ENCODE measurements at regions not wholly inside any gene's neighbourhood (a gene's known extent, or its start where the extent isn't known, plus 50 kb on each side); places are given as distances from the start of the nearest gene placed in this dataset.
"Not testable (repeated sequence)": the region's sequence is repeated elsewhere in the genome, so short reads cannot be mapped to it uniquely, and the experiment has no call there.

DNA sequence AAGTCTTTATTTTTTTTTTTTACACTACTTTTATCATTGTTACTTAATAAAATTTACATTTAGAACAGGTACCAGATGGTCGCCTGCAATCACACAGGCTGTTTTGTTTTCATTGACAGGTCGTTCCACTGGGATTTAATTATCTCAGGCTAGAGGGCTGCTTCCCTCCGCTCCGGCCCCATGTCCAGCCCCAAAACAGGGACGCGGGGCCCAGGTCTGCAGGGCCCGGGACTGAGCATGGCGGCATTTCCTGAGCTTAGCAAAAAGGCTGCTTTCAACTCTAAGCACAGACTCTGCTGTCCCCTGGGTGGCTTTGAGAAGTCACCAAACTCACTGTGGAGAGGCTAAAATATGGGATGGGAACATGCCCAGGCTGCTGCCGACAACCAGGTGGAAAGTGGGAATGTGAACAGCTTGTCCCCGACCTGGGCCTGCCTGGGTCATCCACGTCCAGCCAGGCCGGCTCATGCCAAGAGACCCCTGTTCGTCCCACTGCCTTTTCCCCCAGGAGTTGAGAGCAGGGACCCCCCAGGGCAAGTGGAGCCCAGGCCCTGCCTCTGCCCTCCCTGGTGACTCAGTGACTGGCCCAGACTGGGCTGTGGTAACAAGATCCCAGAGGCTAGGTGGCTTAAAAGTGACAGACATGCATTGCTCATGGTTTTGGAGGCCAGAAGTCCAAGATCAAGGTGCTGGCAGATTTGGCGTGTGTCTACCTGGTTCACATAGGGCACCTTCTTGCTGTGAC lies 150.0 kb downstream of the SHANK2 start:
- DNase-seq (ENCODE audit: insufficient read length, low spot score) (no peak), FAIRE-seq (no peak)

- FAIRE-seq (no peak), DNase-seq (ENCODE audit: insufficient read length, low spot score) (no peak)
Observed at GRCh38 chr11:71101606-71102005, 150.8 kb downstream of the SHANK2 start.

DNA sequence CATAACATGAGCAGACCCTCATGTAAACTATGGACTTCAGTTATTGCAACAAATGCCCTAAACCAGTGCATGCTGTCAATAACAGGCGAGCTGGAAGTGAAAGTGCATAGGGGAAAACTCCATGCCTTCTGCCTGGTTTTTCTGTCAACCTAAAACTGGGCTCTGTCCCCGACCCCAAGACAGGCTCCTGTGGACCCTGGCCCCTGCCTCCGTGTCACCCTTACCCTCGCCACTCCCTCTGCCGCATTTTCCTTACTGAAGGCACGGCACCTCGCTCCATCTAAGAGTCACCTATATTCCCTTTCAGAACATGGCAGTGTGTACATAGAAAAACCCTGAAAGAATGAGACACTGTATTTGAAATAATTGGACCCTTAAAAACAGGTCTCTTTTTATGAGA lies 151.3 kb downstream of the SHANK2 start:
- FAIRE-seq (no peak), DNase-seq (ENCODE audit: insufficient read length, low spot score) (no peak)

DNA sequence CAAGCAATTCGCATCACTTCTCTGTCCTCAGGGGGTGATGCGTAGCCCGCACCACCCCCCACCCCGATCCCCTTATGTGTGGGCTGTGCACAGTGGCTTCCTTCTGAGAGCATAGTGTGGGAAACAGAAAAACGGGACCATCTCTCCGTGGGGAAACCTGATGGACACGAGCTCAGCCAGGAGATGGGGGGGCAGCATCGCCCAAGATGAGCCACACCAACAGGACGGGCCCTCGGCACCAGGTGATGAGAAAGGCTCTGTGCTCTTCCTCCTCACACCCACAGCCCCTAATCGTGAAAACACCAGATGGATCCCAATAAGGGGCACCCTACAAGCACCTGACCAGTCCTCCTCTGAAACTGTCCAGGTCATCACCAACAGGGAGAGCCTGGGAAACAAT lies 153.6 kb downstream of the SHANK2 start:
- no peak for DNase-seq (ENCODE audit: insufficient read length, low spot score)
- no peak for FAIRE-seq

DNA sequence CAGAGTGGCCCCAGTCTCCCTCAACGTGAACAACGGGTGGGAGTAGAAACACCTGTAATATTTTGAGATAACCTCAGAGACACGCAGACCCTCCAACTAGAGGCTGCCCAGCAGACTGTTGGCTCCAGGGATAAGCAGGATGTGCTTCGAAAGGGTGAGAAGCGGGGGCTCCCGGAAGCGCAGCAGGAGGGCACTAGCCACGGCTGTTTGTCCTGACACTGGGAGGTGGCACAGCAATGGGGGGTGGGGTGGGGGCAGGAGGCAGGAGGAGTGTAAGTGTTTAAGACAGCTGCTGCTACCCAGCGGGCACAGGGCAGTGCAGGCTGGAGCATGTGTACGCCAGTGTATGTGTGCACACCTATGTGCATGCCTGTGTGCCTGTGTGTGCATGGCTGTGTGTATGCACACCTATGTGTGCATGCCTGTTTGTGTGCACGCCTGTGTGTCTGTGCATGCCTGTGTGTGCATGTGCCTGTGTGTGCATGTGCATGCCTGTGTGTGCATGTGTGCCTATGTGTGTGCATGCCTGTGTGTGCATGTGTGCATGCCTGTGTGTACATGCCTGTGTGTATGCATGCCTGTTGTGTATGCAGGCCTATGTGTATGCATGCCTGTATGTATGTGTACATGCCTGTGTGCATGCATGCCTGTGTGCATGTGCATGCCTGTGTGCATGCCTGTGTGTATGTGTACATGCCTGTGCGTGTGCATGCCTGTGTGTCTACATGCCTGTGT lies 154.7 kb downstream of the SHANK2 start:
- no peak for FAIRE-seq

GRCh38 chr11:71096751-71097388 lies 155.5 kb downstream of the SHANK2 start:
- no peak for FAIRE-seq
- no peak for DNase-seq (ENCODE audit: insufficient read length, low spot score)

More for the DNA sequence above, 154.7 kb downstream of the SHANK2 start:
- DNase-seq (ENCODE audit: insufficient read length, low spot score) = no peak

DNA sequence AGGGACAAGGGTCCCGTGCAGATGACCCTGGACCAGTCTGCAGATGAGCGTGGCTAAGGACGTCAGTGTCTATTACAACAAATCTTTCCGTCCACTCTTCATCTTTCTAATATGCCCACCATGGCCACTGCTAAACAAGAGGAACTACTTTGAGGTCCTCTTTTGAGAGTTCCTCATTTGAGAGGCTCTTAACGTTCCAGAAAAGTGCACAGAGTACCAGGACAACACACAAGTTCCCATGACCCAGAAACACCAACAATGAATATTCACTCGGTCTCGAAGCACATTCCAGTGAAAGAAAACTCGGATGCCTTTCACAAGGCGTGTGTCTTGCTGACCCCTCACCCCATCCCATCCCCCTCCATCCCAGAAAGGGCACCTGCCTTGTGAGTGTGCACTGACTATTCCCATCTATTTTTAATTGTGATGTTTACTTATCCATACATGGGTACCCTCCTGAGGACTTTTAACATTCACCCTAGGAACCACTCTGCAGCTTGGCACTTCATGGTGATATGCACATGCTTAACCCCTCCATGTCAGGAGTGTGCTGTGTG lies 157.0 kb downstream of the SHANK2 start:
- FAIRE-seq (no peak), DNase-seq (ENCODE audit: insufficient read length, low spot score) (no peak)

GRCh38 chr11:71094296-71095077 lies 157.9 kb downstream of the SHANK2 start:
- FAIRE-seq (no peak), DNase-seq (ENCODE audit: insufficient read length, low spot score) (no peak)

DNA sequence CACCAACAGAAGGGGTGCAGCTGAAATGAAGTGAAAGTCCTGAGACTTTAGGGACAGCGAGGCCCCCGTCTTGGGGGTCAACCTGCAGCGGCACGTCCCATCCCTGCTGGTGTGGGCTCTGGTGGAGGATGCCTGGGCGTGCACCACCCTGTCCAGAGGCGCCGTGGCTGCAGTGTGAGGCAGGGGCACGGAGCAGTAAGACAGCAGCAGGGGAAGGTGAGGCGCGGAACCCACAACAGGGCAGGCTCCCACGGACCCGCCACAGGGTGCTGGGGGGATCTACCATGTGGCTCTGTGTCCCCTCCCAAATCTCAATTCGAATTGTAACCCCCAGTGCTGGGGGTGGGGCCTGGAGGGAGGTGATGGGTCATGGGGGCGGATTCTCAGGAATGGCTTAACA lies 158.6 kb downstream of the SHANK2 start:
- DNase-seq (ENCODE audit: insufficient read length, low spot score) (no peak), FAIRE-seq (no peak)

GRCh38 chr11:71091506-71092265 lies 160.7 kb downstream of the SHANK2 start:
- no peak for DNase-seq (ENCODE audit: insufficient read length, low spot score)
- no peak for FAIRE-seq

GRCh38 chr11:71089571-71089970 lies 162.8 kb downstream of the SHANK2 start:
- DNase-seq (ENCODE audit: insufficient read length, low spot score) (no peak), FAIRE-seq (no peak)

DNA sequence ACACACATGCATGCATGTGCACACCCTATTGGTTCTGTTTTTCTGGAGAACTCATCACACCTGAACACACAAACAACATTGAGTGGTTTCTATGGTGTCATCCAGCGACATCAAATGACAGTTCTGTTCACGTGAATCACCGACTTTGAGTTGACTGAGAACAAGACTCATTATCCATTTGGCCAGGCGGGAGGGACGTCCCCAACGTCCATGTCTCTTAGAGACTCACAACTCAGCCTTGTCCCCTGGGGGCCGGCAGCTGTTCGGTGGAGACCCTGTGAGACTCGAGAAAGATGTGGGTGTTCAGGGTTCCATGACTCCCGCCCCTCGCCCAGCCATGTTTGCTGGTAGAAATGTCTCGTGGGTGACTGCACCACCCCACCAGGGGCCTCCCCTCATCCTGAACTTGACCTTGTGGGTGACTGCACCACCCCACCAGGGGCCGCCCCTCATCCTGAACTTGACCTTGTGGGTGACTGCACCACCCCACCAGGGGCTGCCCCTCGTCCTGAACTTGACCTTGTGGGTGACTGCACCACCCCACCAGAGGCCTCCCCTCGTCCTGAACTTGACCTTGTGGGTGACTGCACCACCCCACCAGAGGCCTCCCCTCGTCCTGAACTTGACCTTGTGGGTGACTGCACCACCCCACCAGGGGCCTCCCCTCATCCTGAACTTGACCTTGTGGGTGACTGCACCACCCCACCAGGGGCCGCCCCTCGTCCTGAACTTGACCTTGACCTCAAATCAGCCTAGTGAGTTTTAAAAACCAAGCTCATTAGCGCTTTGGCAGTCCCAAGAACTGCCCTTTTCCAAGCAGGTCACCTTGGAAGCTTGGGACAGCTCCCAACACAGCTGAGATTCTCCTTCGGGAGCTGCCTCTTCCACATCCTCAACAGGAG lies 163.8 kb downstream of the SHANK2 start:
- not testable (repeated sequence) for DNase-seq (ENCODE audit: insufficient read length, low spot score); FAIRE-seq

- DNase-seq (ENCODE audit: insufficient read length, low spot score) = no peak
Observed at GRCh38 chr11:71086687-71087258, 165.6 kb downstream of the SHANK2 start.

GRCh38 chr11:71084306-71085012 lies 167.9 kb downstream of the SHANK2 start:
- DNase-seq (ENCODE audit: insufficient read length, low spot score) = no peak
- FAIRE-seq = no peak

More at GRCh38 chr11:71086687-71087258, 165.6 kb downstream of the SHANK2 start:
- FAIRE-seq = no peak

- no peak for DNase-seq (ENCODE audit: insufficient read length, low spot score)
- no peak for FAIRE-seq
Observed at GRCh38 chr11:71083105-71083504, 169.3 kb downstream of the SHANK2 start.

DNA sequence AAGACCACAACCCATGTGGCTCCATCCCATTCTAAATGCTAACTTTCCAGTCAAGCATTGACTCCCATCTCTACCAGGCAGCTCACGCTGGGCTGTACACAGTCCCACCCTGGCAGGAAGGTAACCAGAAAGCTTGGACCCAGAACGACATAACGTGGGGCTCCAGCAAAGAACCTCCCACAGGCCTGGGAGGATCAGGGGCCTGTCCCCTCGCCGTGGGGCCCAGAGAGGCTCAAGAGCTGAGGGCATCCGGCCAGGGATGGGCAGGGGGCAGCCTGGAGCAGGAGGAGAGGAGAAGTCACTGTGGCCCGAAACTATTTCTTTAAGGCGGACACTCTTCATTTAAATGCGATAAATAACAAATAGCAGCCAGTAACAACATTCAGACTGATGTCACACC lies 169.9 kb downstream of the SHANK2 start:
- no peak for FAIRE-seq
- no peak for DNase-seq (ENCODE audit: insufficient read length, low spot score)

GRCh38 chr11:71081704-71082230 lies 170.6 kb downstream of the SHANK2 start:
- no peak for DNase-seq (ENCODE audit: insufficient read length, low spot score)
- FAIRE-seq = no peak

Data from GM19239 (cell line).